ENCODE measurements at regions not wholly inside any gene's neighbourhood (a gene's known extent, or its start where the extent isn't known, plus 50 kb on each side); places are given as distances from the start of the nearest gene placed in this dataset.

- TF ChIP-seq CTCF (IDR thresholded peaks at IDR 0.05; ENCODE audit: insufficient read depth, low read length) (no peak), SPI1 (IDR thresholded peaks at IDR 0.05; ENCODE audit: borderline replicate concordance, low read depth) (no peak), POLR2AphosphoS5 (IDR thresholded peaks at IDR 0.05; ENCODE audit: low read depth) (no peak)
- TF ChIP-seq, protein P1, sequence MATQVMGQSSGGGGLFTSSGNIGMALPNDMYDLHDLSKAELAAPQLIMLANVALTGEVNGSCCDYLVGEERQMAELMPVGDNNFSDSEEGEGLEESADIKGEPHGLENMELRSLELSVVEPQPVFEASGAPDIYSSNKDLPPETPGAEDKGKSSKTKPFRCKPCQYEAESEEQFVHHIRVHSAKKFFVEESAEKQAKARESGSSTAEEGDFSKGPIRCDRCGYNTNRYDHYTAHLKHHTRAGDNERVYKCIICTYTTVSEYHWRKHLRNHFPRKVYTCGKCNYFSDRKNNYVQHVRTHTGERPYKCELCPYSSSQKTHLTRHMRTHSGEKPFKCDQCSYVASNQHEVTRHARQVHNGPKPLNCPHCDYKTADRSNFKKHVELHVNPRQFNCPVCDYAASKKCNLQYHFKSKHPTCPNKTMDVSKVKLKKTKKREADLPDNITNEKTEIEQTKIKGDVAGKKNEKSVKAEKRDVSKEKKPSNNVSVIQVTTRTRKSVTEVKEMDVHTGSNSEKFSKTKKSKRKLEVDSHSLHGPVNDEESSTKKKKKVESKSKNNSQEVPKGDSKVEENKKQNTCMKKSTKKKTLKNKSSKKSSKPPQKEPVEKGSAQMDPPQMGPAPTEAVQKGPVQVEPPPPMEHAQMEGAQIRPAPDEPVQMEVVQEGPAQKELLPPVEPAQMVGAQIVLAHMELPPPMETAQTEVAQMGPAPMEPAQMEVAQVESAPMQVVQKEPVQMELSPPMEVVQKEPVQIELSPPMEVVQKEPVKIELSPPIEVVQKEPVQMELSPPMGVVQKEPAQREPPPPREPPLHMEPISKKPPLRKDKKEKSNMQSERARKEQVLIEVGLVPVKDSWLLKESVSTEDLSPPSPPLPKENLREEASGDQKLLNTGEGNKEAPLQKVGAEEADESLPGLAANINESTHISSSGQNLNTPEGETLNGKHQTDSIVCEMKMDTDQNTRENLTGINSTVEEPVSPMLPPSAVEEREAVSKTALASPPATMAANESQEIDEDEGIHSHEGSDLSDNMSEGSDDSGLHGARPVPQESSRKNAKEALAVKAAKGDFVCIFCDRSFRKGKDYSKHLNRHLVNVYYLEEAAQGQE (IDR thresholded peaks at IDR 0.05; ENCODE audit: insufficient replicate concordance, low read depth) = no peak
Measured at GRCh38 chr5:89203611-89204010, 320.6 kb upstream of the MEF2C start.
